ENCODE measurements at regions not wholly inside any gene's neighbourhood (a gene's known extent, or its start where the extent isn't known, plus 50 kb on each side); places are given as distances from the start of the nearest gene placed in this dataset.
"Not testable (repeated sequence)": the region's sequence is repeated elsewhere in the genome, so short reads cannot be mapped to it uniquely, and the experiment has no call there.

- H3K4me1 ChIP-seq (ENCODE audit: insufficient read depth, low read length, poor library complexity, severe bottlenecking), result no peaks in the 10 kb centered on the region
- DNase-seq (ENCODE audit: low spot score), result no peak
- no peak for TF ChIP-seq CTCF (conservative IDR thresholded peaks at IDR 0.05; ENCODE audit: low read depth, low read length)
- TF ChIP-seq EZH2 (IDR thresholded peaks at IDR 0.05; ENCODE audit: borderline replicate concordance, low read depth, low read length, poor library complexity, severe bottlenecking), result no peak
- intact Hi-C loops (cut with micrococcal nuclease; ENCODE audit: unreplicated experiment), result no loop called here
- ChIA-PET POLR2A (ENCODE audit: low non-redundant PET) (no interaction called here), CTCF (no interaction called here)
- no peaks in the 10 kb centered on the region for H3K9me3 ChIP-seq (ENCODE audit: low read depth, low read length, poor library complexity, severe bottlenecking)
- H3K36me3 ChIP-seq (ENCODE audit: insufficient read depth, low read length, poor library complexity, severe bottlenecking), result no peaks in the 10 kb centered on the region
- no TSS peak for BruUV-seq (replicated peaks)
- no peaks in the 10 kb centered on the region for H3K27me3 ChIP-seq (replicated peaks; ENCODE audit: insufficient read depth, low read depth, low read length, poor library complexity)
- H3K27ac ChIP-seq (ENCODE audit: low read depth, low read length, poor library complexity, severe bottlenecking), result no peak overlapping the region
- H3K4me3 ChIP-seq (ENCODE audit: low read depth, low read length, poor library complexity, severe bottlenecking), result no peak overlapping the region
These were observed 106.6 kb upstream of the FMN2 start for GRCh38 chr1:239985044-239985443.

GRCh38 chr1:239987103-239987745 lies 104.5 kb upstream of the FMN2 start:
- BruUV-seq (replicated peaks), result no TSS peak
- no peak overlapping the region for H3K27ac ChIP-seq (ENCODE audit: low read depth, low read length, poor library complexity, severe bottlenecking)
- no peaks in the 10 kb centered on the region for H3K36me3 ChIP-seq (ENCODE audit: insufficient read depth, low read length, poor library complexity, severe bottlenecking)
- no peak overlapping the region for H3K4me3 ChIP-seq (ENCODE audit: low read depth, low read length, poor library complexity, severe bottlenecking)
- CTCF ChIA-PET, result no interaction called here
- intact Hi-C loops (cut with micrococcal nuclease; ENCODE audit: unreplicated experiment), result no loop called here
- H3K9me3 ChIP-seq (ENCODE audit: low read depth, low read length, poor library complexity, severe bottlenecking), result no peaks in the 10 kb centered on the region
- H3K4me1 ChIP-seq (ENCODE audit: insufficient read depth, low read length, poor library complexity, severe bottlenecking), result no peaks in the 10 kb centered on the region
- POLR2A ChIA-PET (ENCODE audit: low non-redundant PET), result no interaction called here
- TF ChIP-seq EZH2 (IDR thresholded peaks at IDR 0.05; ENCODE audit: borderline replicate concordance, low read depth, low read length, poor library complexity, severe bottlenecking) (no peak), CTCF (conservative IDR thresholded peaks at IDR 0.05; ENCODE audit: low read depth, low read length) (peak; percentile 60)
- no peaks in the 10 kb centered on the region for H3K27me3 ChIP-seq (replicated peaks; ENCODE audit: insufficient read depth, low read depth, low read length, poor library complexity)
- DNase-seq (ENCODE audit: low spot score), result peak; percentile 6

GRCh38 chr1:239989990-239990389 lies 101.7 kb upstream of the FMN2 start:
- POLR2A ChIA-PET (ENCODE audit: low non-redundant PET), result no interaction called here
- H3K4me1 ChIP-seq (ENCODE audit: insufficient read depth, low read length, poor library complexity, severe bottlenecking), result no peaks in the 10 kb centered on the region
- TF ChIP-seq CTCF (conservative IDR thresholded peaks at IDR 0.05; ENCODE audit: low read depth, low read length) (no peak), EZH2 (IDR thresholded peaks at IDR 0.05; ENCODE audit: borderline replicate concordance, low read depth, low read length, poor library complexity, severe bottlenecking) (no peak)
- intact Hi-C loops (cut with micrococcal nuclease; ENCODE audit: unreplicated experiment), result no loop called here
- no peak for DNase-seq (ENCODE audit: low spot score)
- no TSS peak for BruUV-seq (replicated peaks)
- no peaks in the 10 kb centered on the region for H3K9me3 ChIP-seq (ENCODE audit: low read depth, low read length, poor library complexity, severe bottlenecking)
- CTCF ChIA-PET, result no interaction called here
- H3K4me3 ChIP-seq (ENCODE audit: low read depth, low read length, poor library complexity, severe bottlenecking), result no peak overlapping the region
- H3K27me3 ChIP-seq (replicated peaks; ENCODE audit: insufficient read depth, low read depth, low read length, poor library complexity), result no peaks in the 10 kb centered on the region
- H3K27ac ChIP-seq (ENCODE audit: low read depth, low read length, poor library complexity, severe bottlenecking), result no peak overlapping the region
- no peaks in the 10 kb centered on the region for H3K36me3 ChIP-seq (ENCODE audit: insufficient read depth, low read length, poor library complexity, severe bottlenecking)

- CTCF ChIA-PET; BruUV-seq (replicated peaks); POLR2A ChIA-PET (ENCODE audit: low non-redundant PET); intact Hi-C loops (cut with micrococcal nuclease; ENCODE audit: unreplicated experiment); H3K4me1 ChIP-seq (ENCODE audit: insufficient read depth, low read length, poor library complexity, severe bottlenecking); H3K36me3 ChIP-seq (ENCODE audit: insufficient read depth, low read length, poor library complexity, severe bottlenecking); H3K4me3 ChIP-seq (ENCODE audit: low read depth, low read length, poor library complexity, severe bottlenecking); H3K27ac ChIP-seq (ENCODE audit: low read depth, low read length, poor library complexity, severe bottlenecking); H3K27me3 ChIP-seq (replicated peaks; ENCODE audit: insufficient read depth, low read depth, low read length, poor library complexity); DNase-seq (ENCODE audit: low spot score); H3K9me3 ChIP-seq (ENCODE audit: low read depth, low read length, poor library complexity, severe bottlenecking): not testable (repeated sequence)
These were observed 99.1 kb upstream of the FMN2 start for GRCh38 chr1:239992566-239992965.
